Aorta (tissue), 5 donors: ENCODE measurements at regions not wholly inside any gene's neighbourhood (a gene's known extent, or its start where the extent isn't known, plus 50 kb on each side); places are given as distances from the start of the nearest gene placed in this dataset.

ENCODE experiments used
- ATAC-seq: fragments of 200-7000 bp; cut with Tn5 transposase; one replicate; pipeline ENCODE4 v1.9.1; 2022; ENCODE audit warnings: moderate library complexity; ENCODE audit not compliant: low FRiP score
- DNase-seq, 2 donors: peaks; one replicate each; pipeline ENCODE4 v3.0.0-alpha.2; 2020
- H3K27ac ChIP-seq, 2 donors: one replicate each; pipeline ENCODE4 v1.5.1; 2013; ENCODE audit warnings: low read length in 2 of 2, mild to moderate bottlenecking in 2 of 2, moderate library complexity in 2 of 2, control low read depth in 1 of 2, inconsistent platforms in 1 of 2, low read depth in 1 of 2
- H3K27me3 ChIP-seq, 2 donors: one replicate each; pipeline ENCODE4 v1.6.1; 2013; ENCODE audit warnings: control low read depth in 1 of 2, low read length in 1 of 2, mild to moderate bottlenecking in 1 of 2, moderate library complexity in 1 of 2; ENCODE audit not compliant: insufficient read depth in 2 of 2, control insufficient read depth in 1 of 2
- H3K36me3 ChIP-seq, 2 donors: one replicate each; pipeline ENCODE4 v1.6.1; 2013; ENCODE audit warnings: control low read depth in 1 of 2, low read length in 1 of 2, mild to moderate bottlenecking in 1 of 2; ENCODE audit not compliant: insufficient read depth in 2 of 2, control insufficient read depth in 1 of 2
- H3K4me1 ChIP-seq, 2 donors: one replicate each; pipeline ENCODE4 v1.6.1; 2013; ENCODE audit warnings: low read length in 2 of 2, control low read depth in 1 of 2, mild to moderate bottlenecking in 1 of 2, moderate library complexity in 1 of 2; ENCODE audit not compliant: insufficient read depth in 2 of 2, control insufficient read depth in 1 of 2
- H3K4me3 ChIP-seq, 2 donors: one replicate each; pipeline ENCODE4 v1.5.1; 2013; ENCODE audit warnings: low read length in 2 of 2, control low read depth in 1 of 2, mild to moderate bottlenecking in 1 of 2
- H3K9me3 ChIP-seq: one replicate; pipeline ENCODE4 v1.6.1; 2013; ENCODE audit warnings: mild to moderate bottlenecking, low read length; ENCODE audit not compliant: control insufficient read depth
- WGBS, 2 donors: extraction: QIAGEN DNeasy Blood & Tissue Kit; methylation state at CpG; one replicate each; pipeline ENCODE4 v1.1.7; 2013; 5-methylcytosine and 5-hydroxymethylcytosine counted together
- intact Hi-C, 2 donors: fragments of 100-400 bp; cut with DNase I; formaldehyde crosslinking; loops; one replicate each; pipeline versions ENCODE4 v1.14.2 to v1.15.0; 2022
- donor health status: healthy with polysubstance abuse.
- donor health status: Bipolar disorder and iron deficiency.
- donor health status: DM: no; HTN: no; CAD: no.
- donor health status: DM: no; HTN: no; CAD: no.
- donor health status: DM: yes; HTN: yes; CAD: no.

DNA sequence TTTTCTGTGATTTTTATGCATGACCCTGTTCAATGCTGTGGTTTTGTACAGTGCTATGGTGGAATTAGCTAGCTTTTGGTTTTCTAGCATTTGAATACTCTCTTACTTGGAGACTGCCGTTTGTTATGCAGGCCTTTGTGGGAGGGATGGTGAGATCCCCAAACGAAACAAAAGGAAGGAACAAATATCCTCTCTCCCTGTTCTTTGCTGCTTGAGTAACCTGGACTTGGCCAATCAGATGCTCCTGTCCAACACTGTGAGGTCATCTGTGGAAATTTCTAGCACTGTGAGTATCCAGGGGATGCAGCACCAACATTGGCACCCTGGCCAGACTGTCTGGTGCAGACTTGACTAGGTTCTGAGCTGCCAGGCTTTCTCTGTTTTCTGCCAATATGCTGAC, 314.4 kb downstream of the ANKRD30A start:
- Histone ChIP-seq H3K27ac (no peak overlapping the region), H3K4me3 (no peak overlapping the region), H3K36me3 (no peaks in the 10 kb centered on the region), H3K27me3 (no peaks in the 10 kb centered on the region), H3K9me3 (no peaks in the 10 kb centered on the region), H3K4me1 (no peaks in the 10 kb centered on the region)
- no peak for ATAC-seq
- DNase-seq = no peak
- WGBS, 2 donors = 54 to 57% methylated on average over 2 of the region's 2 CpGs
- intact Hi-C loops = no loop called here

DNA sequence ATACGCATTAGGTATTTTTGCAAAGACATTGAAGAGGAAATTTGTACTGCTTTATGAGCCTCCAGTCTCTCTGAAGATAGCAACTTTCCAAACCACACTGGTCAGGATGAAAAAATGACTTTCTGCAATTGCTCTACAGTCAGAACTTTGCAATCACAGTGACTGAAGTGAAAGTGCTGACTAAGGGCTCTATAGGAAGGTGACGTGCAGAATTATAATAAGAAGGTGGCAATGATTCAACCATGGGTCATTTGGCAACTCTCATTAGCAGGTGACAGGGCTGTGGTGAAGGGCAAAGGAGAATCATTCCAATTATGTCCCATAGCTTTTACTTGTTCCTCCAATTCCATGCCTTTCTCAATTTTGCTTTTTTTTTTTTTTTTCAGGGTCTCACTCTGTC, 311.0 kb downstream of the ANKRD30A start:
- H3K36me3 ChIP-seq = no peaks in the 10 kb centered on the region
- H3K4me3 ChIP-seq = no peak overlapping the region
- H3K27ac ChIP-seq = no peak overlapping the region
- intact Hi-C loops = no loop called here
- no peak for DNase-seq
- no peaks in the 10 kb centered on the region for H3K9me3 ChIP-seq
- H3K4me1 ChIP-seq = no peaks in the 10 kb centered on the region
- 68 to 75% methylated on average over 2 of the region's 2 CpGs for WGBS, 2 donors
- no peak for ATAC-seq
- no peaks in the 10 kb centered on the region for H3K27me3 ChIP-seq

DNA sequence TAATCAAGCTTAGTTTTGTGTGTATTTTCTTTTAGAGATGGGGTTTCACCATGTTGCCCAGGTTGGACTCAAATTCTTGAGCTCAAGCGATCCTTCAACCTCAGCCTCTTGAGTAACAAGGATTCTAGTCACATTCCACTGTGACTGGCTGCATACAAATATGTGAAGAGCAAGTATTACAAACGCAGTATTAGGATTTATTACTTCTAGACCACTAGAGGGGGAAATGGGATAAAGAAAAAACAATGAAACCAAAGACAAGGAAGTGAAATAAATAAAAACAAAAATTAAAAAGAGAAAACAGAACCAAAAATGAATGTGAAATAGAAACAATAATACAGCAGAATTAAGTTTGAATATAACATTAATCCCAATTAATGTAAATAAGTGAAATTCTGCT, 308.7 kb downstream of the ANKRD30A start:
- H3K9me3 ChIP-seq = no peaks in the 10 kb centered on the region
- 46 to 50% methylated on average over 2 of the region's 2 CpGs for WGBS, 2 donors
- no peak for ATAC-seq
- intact Hi-C loops = no loop called here
- H3K27me3 ChIP-seq = no peaks in the 10 kb centered on the region
- no peaks in the 10 kb centered on the region for H3K36me3 ChIP-seq
- H3K4me1 ChIP-seq = no peaks in the 10 kb centered on the region
- no peak for DNase-seq
- no peak overlapping the region for H3K4me3 ChIP-seq
- H3K27ac ChIP-seq = no peak overlapping the region
